SIG-M5 treated with dmso at 0.1 percent for 504 hours (cell line): ENCODE measurements at regions not wholly inside any gene's neighbourhood (a gene's known extent, or its start where the extent isn't known, plus 50 kb on each side); places are given as distances from the start of the nearest gene placed in this dataset.
A peak's percentile ranks its signal among the peaks of the same experiment; 100 is the strongest.

ENCODE experiments used
- DNase-seq: peaks from one replicate; lab custom pipeline; 2025; ENCODE audit not compliant: unreplicated experiment; lab: John Stamatoyannopoulos, UW

- DNase-seq: no peak
Measured at GRCh38 chr5:171625646-171626045, 160.0 kb upstream of the SMIM23 start.

GRCh38 chr5:171627936-171628632, 157.5 kb upstream of the SMIM23 start:
- no peak for DNase-seq

- no peak for DNase-seq
Measured at GRCh38 chr5:171628633-171628974, 157.0 kb upstream of the SMIM23 start.

- DNase-seq: no peak
Measured at GRCh38 chr5:171629221-171629620, 156.4 kb upstream of the SMIM23 start.

GRCh38 chr5:171629628-171630349, 155.8 kb upstream of the SMIM23 start:
- peak; percentile 21 for DNase-seq

- no peak for DNase-seq
Measured at GRCh38 chr5:171630350-171631065, 155.1 kb upstream of the SMIM23 start.

- no peak for DNase-seq
Measured at GRCh38 chr5:171632616-171633015, 153.0 kb upstream of the SMIM23 start.

- DNase-seq: peak; percentile 88
Measured at GRCh38 chr5:171633776-171634470, 151.7 kb upstream of the SMIM23 start.

- DNase-seq: no peak
Measured at GRCh38 chr5:171634511-171634910, 151.1 kb upstream of the SMIM23 start.

- no peak for DNase-seq
Measured at GRCh38 chr5:171635028-171635427, 150.6 kb upstream of the SMIM23 start.

GRCh38 chr5:171635561-171636245, 149.9 kb upstream of the SMIM23 start:
- DNase-seq: no peak

- DNase-seq: no peak
Measured at GRCh38 chr5:171637811-171638210, 147.8 kb upstream of the SMIM23 start.

- no peak for DNase-seq
Measured at GRCh38 chr5:171639205-171639621, 146.4 kb upstream of the SMIM23 start.

GRCh38 chr5:171639966-171640365, 145.7 kb upstream of the SMIM23 start:
- DNase-seq: no peak

GRCh38 chr5:171640480-171640879, 145.1 kb upstream of the SMIM23 start:
- no peak for DNase-seq

GRCh38 chr5:171641891-171642290, 143.7 kb upstream of the SMIM23 start:
- DNase-seq: no peak

GRCh38 chr5:171642894-171643293, 142.7 kb upstream of the SMIM23 start:
- no peak for DNase-seq

- no peak for DNase-seq
Measured at GRCh38 chr5:171644536-171644935, 141.1 kb upstream of the SMIM23 start.

GRCh38 chr5:171646102-171647042, 139.2 kb upstream of the SMIM23 start:
- DNase-seq: no peak
